H1 (cell line): ENCODE measurements at regions not wholly inside any gene's neighbourhood (a gene's known extent, or its start where the extent isn't known, plus 50 kb on each side); places are given as distances from the start of the nearest gene placed in this dataset.

Experiments
- CTCF ChIA-PET: fragments of 300-600 bp; sonication (Branson Sonifier 250); formaldehyde crosslinking; loops from one replicate; lab custom pipeline; 2021; ENCODE audit not compliant: partially characterized antibody; lab: Charles Lee
- POLR2A ChIA-PET: fragments of 300-600 bp; sonication (Branson Sonifier 250); formaldehyde crosslinking; loops from one replicate; lab custom pipeline; 2021; ENCODE audit warnings: inconsistent platforms; ENCODE audit not compliant: partially characterized antibody; lab: Charles Lee
- DNase-seq, 2 experiments: peaks; one replicate each; pipeline versions ENCODE4 v3.0.0 to v3.0.0-alpha.2; 2010 to 2022; ENCODE audit warnings: low spot score in 2 of 2, low read depth in 1 of 2, mixed read lengths in 1 of 2
- FAIRE-seq: peaks from 2 replicates; lab custom pipeline; 2011; peaks lifted over from hg19 to GRCh38; lab: Jason Lieb, UNC
- H2AFZ ChIP-seq: 2 replicates; pipeline ENCODE4 v1.8.1; 2012; ENCODE audit warnings: low read length, inconsistent platforms
- H2AK5ac ChIP-seq: 2 replicates; pipeline ENCODE4 v1.6.1; 2013; ENCODE audit warnings: low read depth, low read length
- H2BK120ac ChIP-seq: replicated peaks from 2 replicates; pipeline ENCODE3; 2013; ENCODE audit warnings: low read depth, low read length, inconsistent platforms
- H2BK12ac ChIP-seq: 2 replicates; pipeline ENCODE4 v1.6.1; 2013; ENCODE audit warnings: low read depth, low read length
- H2BK15ac ChIP-seq: 2 replicates; pipeline ENCODE4 v1.6.1; 2013; ENCODE audit warnings: low read length
- H2BK20ac ChIP-seq: 2 replicates; pipeline ENCODE4 v1.6.1; 2013; ENCODE audit warnings: low read length
- H2BK5ac ChIP-seq: 2 replicates; pipeline ENCODE4 v1.6.1; 2013; ENCODE audit warnings: low read depth, low read length
- H3K14ac ChIP-seq: 2 replicates; pipeline ENCODE4 v1.6.1; 2013; ENCODE audit warnings: inconsistent platforms; ENCODE audit not compliant: insufficient read length
- H3K18ac ChIP-seq: 2 replicates; pipeline ENCODE4 v1.6.1; 2013; ENCODE audit warnings: low read length; ENCODE audit errors: extremely low read depth
- H3K23ac ChIP-seq: 2 replicates; pipeline ENCODE4 v1.6.1; 2013; ENCODE audit warnings: inconsistent platforms; ENCODE audit not compliant: insufficient read length
- H3K23me2 ChIP-seq: 2 replicates; pipeline ENCODE4 v1.6.1; 2013; ENCODE audit warnings: low read depth, low read length
- H3K27ac ChIP-seq: 2 replicates; pipeline ENCODE4 v1.6.1; 2011; ENCODE audit warnings: low read depth, low read length, inconsistent platforms
- H3K27me3 ChIP-seq, 4 experiments: replicated peaks in 1 of 4; 1 replicate in 1 of 4; 2 replicates in 3 of 4; pipeline versions ENCODE4 v1.6.1 to v1.8.1; 2011 to 2013; ENCODE audit warnings: low read length in 3 of 4, mild to moderate bottlenecking in 3 of 4, inconsistent platforms in 2 of 4, mixed read lengths in 2 of 4, moderate library complexity in 1 of 4; ENCODE audit not compliant: control insufficient read depth in 3 of 4, insufficient read depth in 3 of 4; ENCODE audit errors: extremely low read depth in 1 of 4
- H3K36me3 ChIP-seq, 4 experiments: 2 replicates each; pipeline versions ENCODE4 v1.6.1 to v1.8.1; 2011 to 2013; ENCODE audit warnings: mild to moderate bottlenecking in 4 of 4, low read length in 3 of 4, moderate library complexity in 2 of 4, control low read depth in 1 of 4, inconsistent platforms in 1 of 4; ENCODE audit not compliant: insufficient read depth in 4 of 4, control insufficient read depth in 2 of 4
- H3K4ac ChIP-seq: replicated peaks from 2 replicates; pipeline ENCODE3; 2013; ENCODE audit warnings: low read length, low read depth, mixed read lengths, inconsistent platforms; ENCODE audit not compliant: insufficient read length
- H3K4me1 ChIP-seq, 4 experiments: replicated peaks in 1 of 4; 1 replicate in 1 of 4; 2 replicates in 3 of 4; pipeline versions ENCODE4 v1.6.1 to v1.8.1; 2011 to 2013; ENCODE audit warnings: low read length in 3 of 4, inconsistent platforms in 2 of 4, mixed read lengths in 1 of 4; ENCODE audit not compliant: insufficient read depth in 4 of 4, control insufficient read depth in 3 of 4
- H3K4me2 ChIP-seq, 2 experiments: 2 replicates each; pipeline versions ENCODE4 v1.6.1 to v1.8.1; 2011 to 2013; ENCODE audit warnings: low read depth in 2 of 2, low read length in 2 of 2, control low read depth in 1 of 2, inconsistent platforms in 1 of 2, mild to moderate bottlenecking in 1 of 2; ENCODE audit not compliant: insufficient read depth in 1 of 2
- H3K4me3 ChIP-seq, 4 experiments: fragments of 200-600, 300-600 bp in 1 of 4; sonication (generic), shearing (Covaris generic), sonication (Bioruptor Twin) in 1 of 4; 2 replicates each; pipeline versions ENCODE4 v1.5.1 to v1.8.1; 2011 to 2016; ENCODE audit warnings: low read length in 4 of 4, low read depth in 3 of 4, control low read depth in 2 of 4, inconsistent platforms in 2 of 4, mild to moderate bottlenecking in 2 of 4, mixed read lengths in 1 of 4, moderate library complexity in 1 of 4; ENCODE audit not compliant: insufficient read depth in 2 of 4; ENCODE audit errors: extremely low read depth in 1 of 4
- H3K56ac ChIP-seq: replicated peaks from 2 replicates; pipeline ENCODE3; 2013; ENCODE audit warnings: low read depth, mild to moderate bottlenecking, mixed read lengths, low read length, inconsistent platforms; ENCODE audit not compliant: insufficient read length
- H3K79me1 ChIP-seq: 2 replicates; pipeline ENCODE4 v1.6.1; 2013; ENCODE audit warnings: low read depth, low read length, control low read depth
- H3K79me2 ChIP-seq, 2 experiments: 2 replicates each; pipeline versions ENCODE4 v1.6.1 to v1.8.1; 2012 to 2013; ENCODE audit warnings: low read length in 2 of 2, mild to moderate bottlenecking in 2 of 2, inconsistent platforms in 1 of 2; ENCODE audit not compliant: insufficient read depth in 2 of 2, control insufficient read depth in 1 of 2
- H3K9ac ChIP-seq, 4 experiments: replicated peaks in 1 of 4; 1 replicate in 1 of 4; 2 replicates in 3 of 4; pipeline versions ENCODE4 v1.6.1 to v1.8.1; 2011 to 2013; ENCODE audit warnings: low read depth in 3 of 4, low read length in 3 of 4, control low read depth in 2 of 4, mild to moderate bottlenecking in 2 of 4, moderate library complexity in 2 of 4, inconsistent platforms in 1 of 4; ENCODE audit errors: extremely low read depth in 1 of 4
- H3K9me3 ChIP-seq, 2 experiments: 2 replicates each; pipeline versions ENCODE4 v1.6.1 to v1.8.1; 2012 to 2013; ENCODE audit warnings: mild to moderate bottlenecking in 2 of 2, moderate library complexity in 2 of 2, control low read depth in 1 of 2, inconsistent platforms in 1 of 2, low read depth in 1 of 2, low read length in 1 of 2, mixed read lengths in 1 of 2; ENCODE audit not compliant: insufficient read depth in 2 of 2
- H4K20me1 ChIP-seq, 2 experiments: replicated peaks in 1 of 2; 2 replicates each; pipeline versions ENCODE3 to v1.8.1; 2011 to 2013; ENCODE audit warnings: inconsistent platforms in 2 of 2, low read length in 2 of 2, mild to moderate bottlenecking in 1 of 2; ENCODE audit not compliant: insufficient read depth in 2 of 2, control insufficient read depth in 1 of 2
- H4K5ac ChIP-seq: 2 replicates; pipeline ENCODE4 v1.6.1; 2013; ENCODE audit warnings: low read length, low read depth, mixed read lengths, inconsistent platforms; ENCODE audit not compliant: insufficient read length
- H4K8ac ChIP-seq: 2 replicates; pipeline ENCODE4 v1.8.0; 2013; ENCODE audit warnings: mild to moderate bottlenecking, moderate library complexity, low read length, inconsistent platforms; ENCODE audit not compliant: insufficient read depth; ENCODE audit errors: extremely low read depth
- H4K91ac ChIP-seq: replicated peaks from 2 replicates; pipeline ENCODE3; 2013; ENCODE audit warnings: low read length, mixed read lengths, inconsistent platforms; ENCODE audit not compliant: insufficient read length
- BACH1 ChIP-seq: IDR thresholded peaks from 2 replicates; pipeline ENCODE4 v1.6.1; 2012; ENCODE audit warnings: low read length, improper control_type of control experiment
- RAD21 ChIP-seq, 2 experiments: IDR thresholded peaks in 1 of 2; conservative IDR thresholded peaks in 1 of 2; 2 replicates each; pipeline ENCODE4 v1.6.1; 2011; ENCODE audit warnings: low read depth in 2 of 2, low read length in 2 of 2, improper control_type of control experiment in 1 of 2, inconsistent platforms in 1 of 2, mild to moderate bottlenecking in 1 of 2, moderate library complexity in 1 of 2
- WGBS, 2 experiments: shearing (Covaris generic) in 1 of 2; methylation state at CpG; one replicate each; pipeline versions ENCODE4 v1.1.6 to v1.1.7; 2013 to 2015; ENCODE audit warnings: low lambda C conversion rate in 2 of 2, mixed read lengths in 2 of 2, inconsistent platforms in 1 of 2, low coverage in 1 of 2, missing lambda C conversion rate in 1 of 2; ENCODE audit not compliant: insufficient replicate concordance in 2 of 2, insufficient coverage in 1 of 2, insufficient read length in 1 of 2; ENCODE audit errors: extremely low coverage in 1 of 2, missing lambda C conversion rate in 1 of 2; 5-methylcytosine and 5-hydroxymethylcytosine counted together
- TF ChIP-seq, protein P1 (sequence below), 3 experiments: IDR thresholded peaks; 1 replicate in 2 of 3; 2 replicates in 1 of 3; pipeline versions ENCODE4 v1.5.1 to v1.6.1; 2011; ENCODE audit warnings: low read length in 3 of 3, mild to moderate bottlenecking in 3 of 3, inconsistent platforms in 2 of 3, low read depth in 1 of 3, moderate library complexity in 1 of 3; ENCODE audit not compliant: insufficient read depth in 1 of 3; ENCODE audit errors: control extremely low read depth in 1 of 3

DNA sequence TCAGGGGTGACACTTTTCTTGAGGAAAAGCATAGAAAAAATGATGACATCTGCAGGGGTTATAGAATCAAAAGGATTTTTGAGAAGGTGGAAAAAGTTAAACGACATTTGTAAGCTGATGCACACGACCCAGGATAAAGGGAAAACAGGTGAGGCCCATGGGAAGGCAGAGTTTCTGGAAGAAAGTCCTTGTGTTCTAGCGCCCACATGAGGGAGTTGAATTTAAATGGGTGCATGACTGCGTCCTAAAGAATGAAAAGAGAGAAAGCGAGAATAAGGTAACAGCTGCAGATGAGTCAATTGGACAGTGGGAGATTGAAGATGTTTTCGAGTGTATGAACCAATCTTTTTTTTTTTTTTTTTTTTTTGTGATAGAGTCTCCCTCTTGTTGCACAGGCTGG is 158.1 kb downstream of the GALR1 start:
- Histone ChIP-seq H3K79me2 (no peaks in the 10 kb centered on the region), H3K4me1 (no peaks in the 10 kb centered on the region), H3K27ac (no peak overlapping the region), H3K4me2 (no peak overlapping the region), H4K91ac (no peak overlapping the region), H3K14ac (no peak overlapping the region), H4K8ac (no peak overlapping the region), H2BK5ac (no peak overlapping the region), H3K18ac (no peak overlapping the region), H3K4me3 (no peak overlapping the region), H2BK120ac (no peak overlapping the region), H4K5ac (no peak overlapping the region), H4K20me1 (no peaks in the 10 kb centered on the region), H3K9ac (no peak overlapping the region), H3K23me2 (no peaks in the 10 kb centered on the region), H3K23ac (no peak overlapping the region), H2AFZ (no peak overlapping the region), H2AK5ac (no peak overlapping the region), H2BK15ac (no peak overlapping the region), H3K4ac (no peak overlapping the region), H3K9me3 (peaks cover 0 to 3% of the 10 kb centered on the region in 2 experiments; a peak in 2 of 4 replicates), H3K79me1 (no peaks in the 10 kb centered on the region), H3K56ac (no peak overlapping the region), H2BK12ac (no peak overlapping the region), H2BK20ac (no peak overlapping the region), H3K36me3 (no peaks in the 10 kb centered on the region), H3K27me3 (no peaks in the 10 kb centered on the region)
- DNase-seq (no peak), FAIRE-seq (peak; percentile 88)
- CTCF ChIA-PET = interaction anchor here (0.6 to 1.1 kb wide), 8 partner anchors 49 to 286 kb away, joined by 3 to 4 read pairs (median 3); no protein-coding TSS in a partner anchor
- POLR2A ChIA-PET = no interaction called here
- TF ChIP-seq BACH1 = no peak
- TF ChIP-seq, protein P1, sequence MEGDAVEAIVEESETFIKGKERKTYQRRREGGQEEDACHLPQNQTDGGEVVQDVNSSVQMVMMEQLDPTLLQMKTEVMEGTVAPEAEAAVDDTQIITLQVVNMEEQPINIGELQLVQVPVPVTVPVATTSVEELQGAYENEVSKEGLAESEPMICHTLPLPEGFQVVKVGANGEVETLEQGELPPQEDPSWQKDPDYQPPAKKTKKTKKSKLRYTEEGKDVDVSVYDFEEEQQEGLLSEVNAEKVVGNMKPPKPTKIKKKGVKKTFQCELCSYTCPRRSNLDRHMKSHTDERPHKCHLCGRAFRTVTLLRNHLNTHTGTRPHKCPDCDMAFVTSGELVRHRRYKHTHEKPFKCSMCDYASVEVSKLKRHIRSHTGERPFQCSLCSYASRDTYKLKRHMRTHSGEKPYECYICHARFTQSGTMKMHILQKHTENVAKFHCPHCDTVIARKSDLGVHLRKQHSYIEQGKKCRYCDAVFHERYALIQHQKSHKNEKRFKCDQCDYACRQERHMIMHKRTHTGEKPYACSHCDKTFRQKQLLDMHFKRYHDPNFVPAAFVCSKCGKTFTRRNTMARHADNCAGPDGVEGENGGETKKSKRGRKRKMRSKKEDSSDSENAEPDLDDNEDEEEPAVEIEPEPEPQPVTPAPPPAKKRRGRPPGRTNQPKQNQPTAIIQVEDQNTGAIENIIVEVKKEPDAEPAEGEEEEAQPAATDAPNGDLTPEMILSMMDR (IDR thresholded peaks at IDR 0.05; ENCODE audit: control extremely low read depth in 1 of 3, insufficient read depth in 1 of 3, low read depth in 1 of 3, low read length in 3 of 3) = peak; percentile 1 to 51 (median 38); a peak in 3 of 4 replicates
- TF ChIP-seq RAD21 (IDR thresholded peaks at IDR 0.05 in 1 of 2, conservative IDR thresholded peaks at IDR 0.05 in 1 of 2; ENCODE audit: low read depth in 2 of 2, low read length in 2 of 2) = peak; percentile 75 to 81
- 61 to 100% methylated on average over 2 to 6 of the region's 6 CpGs for WGBS, 2 experiments
